ENCODE measurements at regions not wholly inside any gene's neighbourhood (a gene's known extent, or its start where the extent isn't known, plus 50 kb on each side); places are given as distances from the start of the nearest gene placed in this dataset.

DNA sequence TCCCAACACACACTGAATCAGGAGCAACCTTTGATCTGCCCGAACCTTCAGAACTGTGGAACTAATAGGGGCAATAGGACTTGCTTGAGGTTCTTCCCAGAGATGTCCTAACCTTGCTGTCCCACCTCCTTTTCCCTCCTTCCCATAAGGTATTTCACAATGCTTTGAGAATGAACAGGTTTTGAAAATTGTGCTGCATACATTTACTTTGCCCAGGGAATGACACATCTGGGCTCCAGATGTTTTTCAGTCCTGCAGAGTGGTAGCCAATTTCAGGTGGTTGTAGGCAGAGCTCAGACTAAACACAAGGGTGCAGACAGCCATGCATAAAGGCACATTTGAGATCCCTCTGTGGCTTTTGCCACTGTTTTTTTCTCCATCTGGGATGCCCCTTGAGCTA lies 206.7 kb upstream of the PWP1 start:
- no TSS peak for BruUV-seq (replicated peaks)
- ChIA-PET POLR2A (interaction anchor here (0.6 kb wide), 1 partner anchor 10 kb away, joined by 3 read pairs; no protein-coding TSS in a partner anchor), CTCF (ENCODE audit: low intra/inter-chr PET ratio) (no interaction called here)
- H4K20me1 ChIP-seq (replicated peaks; ENCODE audit: control insufficient read depth, insufficient read depth, low read length), result no peaks in the 10 kb centered on the region; the same call in 1 of the 2 replicates
- no peak overlapping the region for H3K4me2 ChIP-seq (ENCODE audit: insufficient read depth, low read length)
- no peaks in the 10 kb centered on the region for H3K9me3 ChIP-seq (replicated peaks; ENCODE audit: control insufficient read depth, insufficient read depth, low read depth, low read length)
- DNase-seq (ENCODE audit: extremely low read depth in 1 of 4, low spot score in 3 of 4) (no peak), FAIRE-seq (no peak), ATAC-seq (no peak)
- intact Hi-C loops (cut with micrococcal nuclease) (no loop called here), in situ Hi-C loops (cut with MboI) (no loop called here)
- no peaks in the 10 kb centered on the region for H3K36me3 ChIP-seq (ENCODE audit: control insufficient read depth, insufficient read depth, low read length)
- H3K4me3 ChIP-seq, result no peak overlapping the region
- no peak overlapping the region for H3K27ac ChIP-seq (ENCODE audit: extremely low read depth, low read depth, low read length)
- 0% methylated on average over 1 of the region's 1 CpG for WGBS (ENCODE audit: insufficient coverage, low coverage, missing lambda C conversion rate)
- no peaks in the 10 kb centered on the region for H3K4me1 ChIP-seq (replicated peaks in 1 of 2; ENCODE audit: control insufficient read depth in 2 of 2, insufficient read depth in 2 of 2, low read length in 2 of 2)
- TF ChIP-seq COPS2 (conservative IDR thresholded peaks at IDR 0.05) (no peak), FOXJ2 (tag; IDR thresholded peaks at IDR 0.05) (no peak)
- TF ChIP-seq, protein P1, sequence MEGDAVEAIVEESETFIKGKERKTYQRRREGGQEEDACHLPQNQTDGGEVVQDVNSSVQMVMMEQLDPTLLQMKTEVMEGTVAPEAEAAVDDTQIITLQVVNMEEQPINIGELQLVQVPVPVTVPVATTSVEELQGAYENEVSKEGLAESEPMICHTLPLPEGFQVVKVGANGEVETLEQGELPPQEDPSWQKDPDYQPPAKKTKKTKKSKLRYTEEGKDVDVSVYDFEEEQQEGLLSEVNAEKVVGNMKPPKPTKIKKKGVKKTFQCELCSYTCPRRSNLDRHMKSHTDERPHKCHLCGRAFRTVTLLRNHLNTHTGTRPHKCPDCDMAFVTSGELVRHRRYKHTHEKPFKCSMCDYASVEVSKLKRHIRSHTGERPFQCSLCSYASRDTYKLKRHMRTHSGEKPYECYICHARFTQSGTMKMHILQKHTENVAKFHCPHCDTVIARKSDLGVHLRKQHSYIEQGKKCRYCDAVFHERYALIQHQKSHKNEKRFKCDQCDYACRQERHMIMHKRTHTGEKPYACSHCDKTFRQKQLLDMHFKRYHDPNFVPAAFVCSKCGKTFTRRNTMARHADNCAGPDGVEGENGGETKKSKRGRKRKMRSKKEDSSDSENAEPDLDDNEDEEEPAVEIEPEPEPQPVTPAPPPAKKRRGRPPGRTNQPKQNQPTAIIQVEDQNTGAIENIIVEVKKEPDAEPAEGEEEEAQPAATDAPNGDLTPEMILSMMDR (IDR thresholded peaks at IDR 0.05 in 2 of 3, conservative IDR thresholded peaks at IDR 0.05 in 1 of 3; ENCODE audit: insufficient read depth in 2 of 3, low read depth in 1 of 3, low read length in 3 of 3), result no peak
- H3K79me2 ChIP-seq (ENCODE audit: control insufficient read depth, insufficient read depth, low read length), result no peaks in the 10 kb centered on the region
- no peaks in the 10 kb centered on the region for H3K9me1 ChIP-seq (ENCODE audit: control insufficient read depth, insufficient read depth, low read length)
- no peak overlapping the region for H2AFZ ChIP-seq (ENCODE audit: low read depth, low read length)
- no peak overlapping the region for H3K9ac ChIP-seq (ENCODE audit: insufficient read depth in 1 of 2, low read depth in 2 of 2, low read length in 2 of 2)
- H3K27me3 ChIP-seq (ENCODE audit: control insufficient read depth in 2 of 2, insufficient read depth in 2 of 2, low read length in 2 of 2), result no peaks in the 10 kb centered on the region; a peak in 2 of 5 replicates
